NAMALWA (cell line): ENCODE measurements at regions not wholly inside any gene's neighbourhood (a gene's known extent, or its start where the extent isn't known, plus 50 kb on each side); places are given as distances from the start of the nearest gene placed in this dataset.
"Not testable (repeated sequence)": the region's sequence is repeated elsewhere in the genome, so short reads cannot be mapped to it uniquely, and the experiment has no call there.

Experiments used
- DNase-seq: peaks from one replicate; pipeline ENCODE4 v3.0.0-alpha.2; 2015; ENCODE audit warnings: low spot score

- DNase-seq = no peak
Observed at GRCh38 chr5:106698169-106698568, 972.6 kb downstream of the EFNA5 start.

- DNase-seq = no peak
Observed at GRCh38 chr5:106691701-106692100, 979.0 kb downstream of the EFNA5 start.

- no peak for DNase-seq
Observed at GRCh38 chr5:106690585-106690984, 980.2 kb downstream of the EFNA5 start.

DNA sequence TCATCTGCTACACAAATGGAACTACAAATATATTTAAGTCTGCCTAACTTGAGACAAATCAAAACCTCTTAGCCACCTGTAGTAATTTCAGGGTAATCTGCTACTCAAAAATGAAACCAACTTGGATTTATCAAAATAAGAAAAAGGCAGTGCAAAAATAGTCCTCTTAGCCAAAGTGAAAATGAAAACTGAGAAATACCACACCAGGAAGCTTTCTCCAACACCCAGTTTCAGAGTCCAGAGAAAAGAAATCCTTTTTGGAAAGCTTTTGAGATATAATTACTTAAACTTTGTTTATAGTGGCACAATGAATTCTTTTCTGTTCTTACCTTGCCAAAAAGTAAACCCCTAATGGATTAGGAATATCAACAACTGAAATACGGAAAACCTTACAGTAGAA lies 990.4 kb downstream of the EFNA5 start:
- DNase-seq = peak; percentile 11

DNA sequence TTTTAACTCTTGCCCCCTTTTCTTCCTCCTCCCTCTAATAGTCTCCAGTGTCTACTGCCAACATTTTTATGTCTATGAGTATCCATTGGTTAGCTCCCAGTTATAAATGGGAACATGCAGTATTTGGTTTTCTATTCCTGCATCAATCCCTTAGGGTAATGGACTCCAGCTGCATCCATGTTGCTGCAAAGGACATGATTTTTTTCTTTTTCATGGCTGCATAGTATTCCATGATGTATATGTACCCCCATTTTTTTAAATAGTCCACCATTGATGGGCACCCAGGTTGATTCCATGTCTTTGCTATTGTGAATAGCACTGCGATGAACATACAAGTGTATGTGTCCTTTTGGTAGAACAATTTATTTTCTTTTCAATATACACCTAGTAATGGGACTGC lies 993.7 kb downstream of the EFNA5 start:
- no peak for DNase-seq

- DNase-seq = no peak
Observed at GRCh38 chr5:106675687-106676086, 995.0 kb downstream of the EFNA5 start.

- DNase-seq = no peak
Observed at GRCh38 chr5:106673941-106674340, 996.8 kb downstream of the EFNA5 start.

DNA sequence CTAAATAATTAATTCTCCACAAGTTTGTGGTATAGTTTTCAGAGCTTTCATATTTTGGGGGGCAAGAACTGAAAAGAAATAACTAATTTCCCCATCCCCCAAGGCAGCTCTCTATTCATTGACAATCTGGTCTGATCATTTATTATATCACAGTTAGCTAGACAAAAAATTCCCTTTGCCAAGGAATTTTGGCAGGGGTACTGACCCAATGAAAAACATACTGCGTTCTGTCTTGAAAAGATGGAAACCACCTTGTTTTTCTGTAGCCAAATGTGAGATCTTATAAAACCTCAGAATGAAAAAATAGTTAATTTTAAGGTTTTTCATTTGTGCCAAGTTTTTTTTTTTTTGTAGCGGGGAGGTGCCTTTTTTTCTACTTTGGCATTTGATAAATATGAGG lies 1008.9 kb downstream of the EFNA5 start:
- no peak for DNase-seq

DNA sequence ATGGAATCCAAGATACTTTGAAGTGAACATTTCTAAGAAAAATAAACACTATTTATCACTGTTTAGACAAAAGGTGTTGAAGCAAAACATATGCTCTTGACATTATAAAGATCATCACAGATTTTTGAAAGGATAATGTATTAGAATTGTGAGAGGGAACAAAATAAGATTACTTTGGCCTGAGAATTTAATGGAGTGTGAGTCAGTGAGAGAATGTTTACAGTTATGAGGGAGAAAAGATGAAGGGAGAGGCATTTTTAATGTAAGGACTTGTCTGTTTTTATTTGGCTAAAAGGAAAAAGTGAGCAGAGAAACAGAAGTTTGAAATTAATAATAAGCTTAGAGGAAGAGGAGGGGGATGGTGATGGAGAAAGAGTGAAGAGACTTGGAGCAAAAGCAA lies 1010.1 kb downstream of the EFNA5 start:
- no peak for DNase-seq

- DNase-seq = no peak
Observed at GRCh38 chr5:106658150-106658549, 1012.6 kb downstream of the EFNA5 start.

- no peak for DNase-seq
Observed at GRCh38 chr5:106656821-106657220, 1013.9 kb downstream of the EFNA5 start.

DNA sequence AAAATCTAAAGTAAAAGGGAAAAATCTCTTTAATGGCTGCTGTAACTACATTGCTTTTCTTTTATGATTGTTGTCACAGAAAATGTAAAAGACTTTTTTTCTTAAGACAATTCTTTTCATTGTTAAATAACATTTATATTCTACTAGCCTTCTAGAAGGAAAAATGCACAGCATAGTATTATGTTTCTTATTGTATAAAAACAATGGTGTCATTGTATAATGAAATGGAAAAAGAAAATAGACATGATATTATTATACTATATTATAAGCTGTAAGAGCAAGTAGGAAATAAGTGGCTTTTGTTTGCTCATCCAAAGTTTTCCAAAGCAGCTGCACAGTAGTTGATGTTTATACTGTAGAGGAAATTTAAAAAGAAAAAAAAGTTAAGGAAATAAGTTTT lies 1021.7 kb downstream of the EFNA5 start:
- DNase-seq = no peak

DNA sequence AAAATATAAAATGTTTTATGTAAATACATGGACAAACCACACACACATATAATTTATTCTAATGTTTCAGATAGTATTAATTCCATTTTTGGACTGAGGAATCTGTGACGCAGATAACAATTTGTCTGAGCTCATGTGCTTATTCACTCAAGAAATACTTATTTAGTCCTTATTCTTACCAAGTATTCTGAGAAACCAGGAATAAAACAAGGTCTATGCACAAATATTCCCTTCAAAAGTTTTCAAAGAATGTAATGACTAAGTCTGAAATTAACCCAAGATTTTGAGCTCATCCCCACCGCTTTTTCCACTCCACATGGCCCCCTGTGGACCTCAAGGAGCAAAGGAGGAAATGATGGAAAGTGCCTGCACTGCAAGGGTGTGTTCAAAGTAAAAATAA lies 1022.3 kb downstream of the EFNA5 start:
- DNase-seq = no peak

- DNase-seq = no peak
Observed at GRCh38 chr5:106646106-106646505, 1024.6 kb downstream of the EFNA5 start.

DNA sequence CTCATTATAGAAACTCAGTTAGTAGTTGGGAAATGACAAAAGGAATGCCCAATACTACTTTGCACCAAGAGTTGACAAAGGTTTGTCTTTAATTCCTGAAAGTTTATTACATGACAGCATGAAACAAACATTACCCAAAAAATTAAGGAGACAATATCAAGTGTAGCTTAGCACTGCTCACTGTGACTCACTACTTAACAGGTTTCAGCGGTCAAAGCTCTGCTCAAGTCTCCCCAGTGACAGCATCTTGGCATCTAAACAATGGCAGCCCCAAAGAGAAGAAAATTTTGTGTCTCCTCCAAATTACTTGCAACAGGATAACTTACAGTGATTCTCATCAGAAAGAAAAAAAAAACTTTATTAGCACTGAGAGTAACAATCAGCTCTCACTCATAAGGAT lies 1030.2 kb downstream of the EFNA5 start:
- DNase-seq = no peak

GRCh38 chr5:106639488-106639887 lies 1031.2 kb downstream of the EFNA5 start:
- peak; percentile 4 for DNase-seq

- no peak for DNase-seq
Observed at GRCh38 chr5:106637275-106637674, 1033.5 kb downstream of the EFNA5 start.

GRCh38 chr5:106634375-106634774 lies 1036.4 kb downstream of the EFNA5 start:
- no peak for DNase-seq

- DNase-seq = no peak
Observed at GRCh38 chr5:106633825-106634224, 1036.9 kb downstream of the EFNA5 start.

DNA sequence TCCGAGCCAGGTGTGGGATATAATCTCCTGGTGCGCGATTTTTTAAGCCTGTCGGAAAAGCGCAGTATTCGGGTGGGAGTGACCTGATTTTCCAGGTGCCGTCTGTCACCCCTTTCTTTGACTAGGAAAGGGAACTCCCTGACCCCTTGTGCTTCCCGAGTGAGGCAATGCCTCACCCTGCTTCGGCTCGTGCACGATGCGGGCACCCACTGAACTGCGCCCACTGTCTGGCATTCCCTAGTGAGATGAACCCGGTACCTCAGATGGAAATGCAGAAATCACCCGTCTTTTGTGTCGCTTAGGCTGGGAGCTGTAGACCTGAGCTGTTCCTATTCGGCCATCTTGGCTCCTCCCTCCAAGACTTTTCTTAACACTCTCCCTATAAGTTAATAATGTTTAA lies 1042.3 kb downstream of the EFNA5 start:
- DNase-seq = not testable (repeated sequence)

DNA sequence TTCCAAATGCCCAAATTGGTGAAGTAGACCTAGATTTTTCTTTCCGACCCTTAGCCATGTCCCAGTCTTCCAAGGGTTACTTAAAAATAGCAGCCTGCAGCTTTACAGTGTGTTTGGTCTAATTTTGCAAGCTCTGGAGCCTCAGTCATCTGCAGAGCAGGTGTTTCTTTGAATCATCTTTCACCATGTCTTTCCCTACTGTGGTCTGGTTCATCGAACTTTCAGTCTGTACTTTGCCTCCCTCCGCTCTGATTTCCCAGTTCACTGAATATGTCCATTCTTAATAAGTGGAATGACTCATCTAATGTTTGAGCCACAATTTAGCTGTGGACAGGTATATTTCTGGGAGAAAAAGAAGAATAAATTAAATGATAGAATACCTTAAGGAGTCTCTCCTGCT lies 1060.7 kb downstream of the EFNA5 start:
- no peak for DNase-seq

DNA sequence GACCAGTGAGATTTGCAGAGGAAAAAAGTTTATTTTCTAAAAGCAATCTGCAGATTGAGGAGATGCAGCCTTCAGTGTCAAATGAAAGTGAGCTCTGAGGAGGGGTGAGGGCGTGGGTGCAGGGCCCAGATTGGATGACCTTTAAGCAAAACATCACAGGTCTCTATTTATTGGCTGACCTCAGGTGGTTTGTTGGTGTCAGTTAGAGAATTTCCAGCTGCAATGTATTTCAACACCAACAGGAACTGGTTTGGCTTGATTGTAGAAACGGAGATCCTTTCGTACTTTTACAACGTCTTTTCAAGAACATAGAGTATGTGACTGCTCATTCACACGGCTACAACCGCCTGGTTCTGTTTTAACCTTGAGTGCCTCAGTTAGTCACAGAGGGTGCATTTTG lies 1069.1 kb downstream of the EFNA5 start:
- DNase-seq = peak; percentile 59

- DNase-seq = no peak
Observed at GRCh38 chr5:106600803-106601202, 1069.9 kb downstream of the EFNA5 start.

DNA sequence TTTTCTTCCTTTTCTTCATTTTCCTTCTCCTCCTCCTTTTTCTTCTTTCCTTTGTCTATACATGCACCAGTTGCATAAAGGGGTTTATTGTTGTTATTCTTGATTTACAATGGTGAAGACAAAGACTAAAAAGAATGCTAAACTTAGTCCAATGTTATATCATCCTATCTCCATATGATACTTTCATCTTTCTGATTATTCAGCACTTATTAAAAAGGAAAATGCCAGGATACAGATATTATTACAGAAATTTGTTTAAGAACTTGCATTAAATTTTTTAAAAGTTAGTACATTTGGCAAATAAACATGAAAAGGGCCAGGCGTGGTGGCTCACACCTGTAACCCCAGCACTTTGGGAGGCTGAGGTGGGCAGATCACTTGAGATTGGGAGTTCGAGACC lies 1074.9 kb downstream of the EFNA5 start:
- no peak for DNase-seq

DNA sequence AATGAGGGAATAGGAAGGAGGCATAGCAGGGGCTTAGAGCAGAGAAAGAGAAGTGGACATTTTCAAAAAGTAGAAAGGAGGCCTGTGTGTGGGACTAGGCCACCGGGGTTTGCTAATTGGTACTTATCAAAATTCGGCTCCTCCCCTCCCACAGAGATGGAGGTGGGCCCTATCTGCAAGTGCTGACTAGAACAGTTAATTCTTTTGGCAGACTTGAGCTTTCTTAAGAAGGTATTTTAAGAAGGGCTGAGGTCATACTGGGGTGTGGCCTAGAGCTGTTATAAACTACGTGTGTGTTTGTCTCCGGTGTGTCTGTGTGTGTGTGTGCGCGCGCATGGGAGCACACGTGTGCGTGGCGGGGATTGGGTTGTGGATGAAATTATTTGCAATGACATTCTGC lies 1086.5 kb downstream of the EFNA5 start:
- DNase-seq = no peak
